GM18858 (cell line): ENCODE measurements at regions not wholly inside any gene's neighbourhood (a gene's known extent, or its start where the extent isn't known, plus 50 kb on each side); places are given as distances from the start of the nearest gene placed in this dataset.
"Not testable (repeated sequence)": the region's sequence is repeated elsewhere in the genome, so short reads cannot be mapped to it uniquely, and the experiment has no call there.

ENCODE experiments used
- ATAC-seq: cut with Tn5 transposase; IDR thresholded peaks from one replicate; pipeline ENCODE4 v1.9.1; 2021; ENCODE audit not compliant: unreplicated experiment

- ATAC-seq = no peak
Measured at GRCh38 chr6:15170126-15170525, 75.7 kb upstream of the JARID2 start.

- no peak for ATAC-seq
Measured at GRCh38 chr6:15171026-15171425, 74.8 kb upstream of the JARID2 start.

- no peak for ATAC-seq
Measured at GRCh38 chr6:15176816-15177370, 69.0 kb upstream of the JARID2 start.

GRCh38 chr6:15183979-15184378 lies 61.9 kb upstream of the JARID2 start:
- ATAC-seq = no peak

- peak; percentile 62 for ATAC-seq
Measured at GRCh38 chr6:15184441-15184861, 61.4 kb upstream of the JARID2 start.

GRCh38 chr6:15185111-15185510 lies 60.8 kb upstream of the JARID2 start:
- ATAC-seq = not testable (repeated sequence)

GRCh38 chr6:15193451-15193850 lies 52.4 kb upstream of the JARID2 start:
- ATAC-seq = not testable (repeated sequence)

- ATAC-seq = no peak
Measured at GRCh38 chr6:15194453-15194852, 51.4 kb upstream of the JARID2 start.
